Thyroid gland (tissue), 4 donors: ENCODE measurements at regions not wholly inside any gene's neighbourhood (a gene's known extent, or its start where the extent isn't known, plus 50 kb on each side); places are given as distances from the start of the nearest gene placed in this dataset.
"Not testable (repeated sequence)": the region's sequence is repeated elsewhere in the genome, so short reads cannot be mapped to it uniquely, and the experiment has no call there.

ENCODE experiments used
- DNase-seq, 2 donors: peaks; one replicate each; pipeline ENCODE4 v3.0.0-alpha.2; 2019
- H3K27ac ChIP-seq, 3 donors: fragments of 200-600 bp; sonication (generic); 1 replicate in 2 of 3; 2 replicates in 1 of 3; pipeline ENCODE4 v1.5.1; 2016 to 2019; ENCODE audit warnings: mild to moderate bottlenecking in 1 of 3, moderate library complexity in 1 of 3
- H3K27me3 ChIP-seq: fragments of 200-600 bp; sonication (generic); one replicate; pipeline ENCODE4 v1.5.1; 2019
- H3K36me3 ChIP-seq, 2 donors: fragments of 200-600 bp; sonication (generic); one replicate each; pipeline ENCODE4 v1.5.1; 2016 to 2019
- H3K4me1 ChIP-seq, 2 donors: fragments of 200-600 bp; sonication (generic); one replicate each; pipeline ENCODE4 v1.5.1; 2017 to 2019
- H3K4me3 ChIP-seq, 3 donors: fragments of 200-600 bp; sonication (generic); replicated peaks in 1 of 3; 1 replicate in 2 of 3; 2 replicates in 1 of 3; pipeline ENCODE4 v1.5.1; 2016; ENCODE audit warnings: mild to moderate bottlenecking in 1 of 3
- H3K9me3 ChIP-seq: fragments of 200-600 bp; sonication (generic); one replicate; pipeline ENCODE4 v1.5.1; 2017
- WGBS, 2 donors: methylation state at CpG; one replicate each; pipeline ENCODE4 v1.1.5; 2017; 5-methylcytosine and 5-hydroxymethylcytosine counted together
- intact Hi-C: fragments of 100-400 bp; cut with DNase I; formaldehyde crosslinking; loops from one replicate; pipeline ENCODE4 v1.15.1; 2023

DNA sequence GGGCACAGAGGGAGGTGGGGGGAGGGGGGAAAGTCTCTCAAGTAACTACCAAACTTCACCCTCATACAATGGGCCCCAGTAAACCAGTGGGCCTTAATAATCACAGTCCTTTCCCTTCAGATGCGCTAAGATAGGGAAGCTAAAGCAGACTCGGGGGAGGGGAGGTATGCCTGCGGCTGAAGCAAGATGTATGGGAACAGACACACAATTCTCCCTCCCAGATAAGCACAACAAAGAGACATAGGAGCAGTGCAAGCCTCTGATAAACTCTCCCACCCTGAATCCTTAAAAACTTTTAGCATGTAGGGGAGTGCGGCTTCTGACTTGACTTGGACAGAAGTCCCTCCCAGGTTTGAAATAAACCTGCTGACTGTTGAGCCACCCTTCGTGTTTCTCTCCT lies 54.7 kb downstream of the PROP1 start:
- H3K4me1 ChIP-seq, H3K4me3 ChIP-seq, H3K36me3 ChIP-seq, H3K9me3 ChIP-seq, H3K27me3 ChIP-seq, intact Hi-C loops, DNase-seq, H3K27ac ChIP-seq: not testable (repeated sequence)
- WGBS, 2 donors: 73 to 78% methylated on average over 5 of the region's 5 CpGs

DNA sequence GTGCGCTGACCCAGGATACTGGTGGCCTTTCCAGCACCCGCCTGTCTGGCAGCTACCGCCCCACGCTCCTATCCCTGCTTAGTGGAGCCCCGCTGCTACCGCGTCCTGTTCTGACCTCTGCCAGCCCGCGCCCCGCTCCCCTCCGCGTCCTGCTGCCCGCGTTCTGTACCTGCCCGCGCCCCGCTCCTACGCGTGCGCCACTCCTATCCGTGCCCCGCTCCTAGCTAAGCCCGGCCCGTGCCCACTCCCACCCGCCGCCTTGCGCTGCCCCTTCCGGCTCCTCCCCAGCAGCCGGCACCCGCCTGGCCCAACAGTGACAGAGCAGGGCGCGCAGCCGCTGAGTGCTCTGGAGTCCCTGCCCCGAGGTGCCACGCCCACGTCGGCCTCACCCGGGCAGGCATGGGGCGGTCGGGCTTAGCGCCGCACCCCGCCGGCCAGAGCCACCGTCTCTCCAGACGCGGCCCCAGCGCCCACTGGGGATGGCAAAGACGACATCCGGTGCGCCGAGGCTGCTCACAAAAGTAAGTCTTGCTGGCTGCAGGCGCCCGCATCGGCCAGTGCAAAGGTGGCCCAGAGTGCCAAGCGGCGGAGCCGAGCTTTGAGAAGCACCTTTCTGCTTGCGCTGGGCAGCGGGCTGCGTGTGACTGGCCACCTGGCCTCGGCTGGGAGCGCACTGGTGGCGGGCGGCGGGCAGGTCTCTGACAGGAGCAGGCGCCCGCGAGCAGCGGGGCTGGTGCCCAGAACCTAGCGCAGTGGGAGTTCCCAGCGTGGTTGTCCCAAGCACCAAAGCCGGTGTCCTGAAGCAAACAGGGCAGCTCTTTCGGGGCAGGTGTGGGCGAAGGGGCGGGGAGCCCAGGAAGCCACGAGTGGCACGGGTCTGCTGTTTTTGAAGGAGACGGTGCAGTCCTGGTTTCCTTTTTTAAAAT lies 56.5 kb downstream of the PROP1 start:
- H3K4me3 ChIP-seq: peak overlapping the region in 1 of 3 donors; percentile 28
- H3K9me3 ChIP-seq, H3K36me3 ChIP-seq, H3K4me1 ChIP-seq, H3K27ac ChIP-seq, H3K27me3 ChIP-seq, intact Hi-C loops: not testable (repeated sequence)
- DNase-seq: peak; percentile 66 to 69
- 19% methylated on average over 2 of the region's 79 CpGs; no CpG with 5 or more reads in 1 of the 2 donors for WGBS, 2 donors

DNA sequence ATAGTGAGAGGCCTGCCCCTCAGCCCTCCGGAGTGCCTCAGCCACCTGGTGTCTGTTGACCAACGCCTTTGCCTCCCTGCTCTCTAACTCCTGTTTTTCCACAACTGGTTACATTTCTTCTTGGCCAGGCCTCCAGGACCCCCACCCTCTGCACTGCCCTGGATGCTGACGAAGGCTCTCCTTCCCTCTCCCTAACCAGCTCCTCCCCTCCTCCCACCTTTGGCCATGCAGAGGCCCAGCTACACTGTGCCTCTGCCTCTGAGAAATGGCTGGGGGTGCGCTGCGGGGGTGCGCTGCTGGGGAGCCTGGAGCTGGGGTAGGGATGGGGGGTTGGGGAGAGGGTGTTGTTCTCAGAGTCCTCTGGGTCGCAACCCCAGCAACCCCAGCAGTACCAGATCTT lies 57.3 kb downstream of the PROP1 start:
- DNase-seq, H3K27me3 ChIP-seq, H3K9me3 ChIP-seq, intact Hi-C loops, H3K36me3 ChIP-seq, H3K4me1 ChIP-seq, H3K27ac ChIP-seq: not testable (repeated sequence)
- H3K4me3 ChIP-seq: peak overlapping the region in 1 of 3 donors; percentile 28
- 29 to 35% methylated on average over 5 to 6 of the region's 7 CpGs for WGBS, 2 donors

DNA sequence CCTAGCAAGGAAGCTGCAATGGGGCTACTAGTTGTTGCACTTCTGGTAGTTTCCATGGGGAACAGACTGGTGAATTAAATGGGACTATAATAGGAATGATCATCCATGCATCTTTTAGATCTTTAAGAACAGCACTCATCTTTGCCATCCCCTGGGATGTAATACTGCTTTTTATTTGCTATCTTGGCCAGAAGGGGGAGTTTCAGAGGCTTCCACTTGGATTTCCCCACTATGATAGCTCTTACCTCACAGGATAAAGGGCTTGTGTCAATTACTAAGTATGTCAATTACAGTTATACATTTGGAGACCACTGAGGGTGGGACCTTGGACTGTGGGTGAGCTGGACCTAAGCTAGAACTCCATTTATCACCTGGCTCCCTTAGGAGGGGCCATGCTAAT lies 61.8 kb downstream of the PROP1 start:
- intact Hi-C loops, H3K9me3 ChIP-seq, H3K27me3 ChIP-seq, H3K27ac ChIP-seq, DNase-seq, H3K4me3 ChIP-seq, H3K36me3 ChIP-seq, H3K4me1 ChIP-seq: not testable (repeated sequence)

DNA sequence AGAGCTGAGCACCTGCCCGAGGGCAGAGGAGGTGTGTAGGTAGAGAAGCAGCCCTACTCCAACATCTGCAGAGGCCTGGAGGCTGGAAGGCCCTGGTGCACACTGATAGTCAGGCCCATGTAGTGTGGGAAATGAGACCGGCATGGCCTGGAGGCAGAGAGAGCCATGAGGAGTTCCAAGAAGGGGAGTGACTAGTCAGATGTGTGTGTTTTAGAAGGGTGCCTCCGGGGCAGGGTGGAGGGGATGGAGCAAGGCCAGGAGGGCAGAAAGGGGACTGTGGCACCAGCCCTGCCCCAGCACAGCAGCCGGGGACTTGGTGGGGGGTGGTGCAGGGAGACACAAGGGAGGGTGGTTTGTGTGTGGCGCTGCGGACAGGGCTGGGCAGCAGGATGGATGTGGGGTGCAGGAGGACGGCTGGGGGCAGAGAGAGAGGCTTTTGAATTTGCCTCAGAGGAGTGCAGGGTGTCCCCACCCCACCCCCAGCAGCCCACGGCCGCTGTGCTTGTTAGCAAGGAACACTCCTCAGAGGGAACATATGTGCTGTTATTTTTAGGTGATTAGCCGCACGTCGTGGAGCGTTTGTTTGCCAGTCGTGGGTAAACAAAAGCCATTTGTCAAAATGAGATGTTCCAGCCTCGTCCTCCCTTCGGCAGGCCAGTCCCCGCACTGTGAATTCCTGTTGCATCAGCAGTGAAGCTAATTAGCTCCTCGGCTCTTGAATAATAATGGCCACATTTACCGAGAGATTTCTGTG lies 65.6 kb downstream of the PROP1 start:
- DNase-seq, H3K36me3 ChIP-seq, H3K4me3 ChIP-seq, H3K27me3 ChIP-seq, H3K27ac ChIP-seq, H3K9me3 ChIP-seq, H3K4me1 ChIP-seq, intact Hi-C loops: not testable (repeated sequence)
- WGBS, 2 donors: 41 to 60% methylated on average over 18 of the region's 19 CpGs

DNA sequence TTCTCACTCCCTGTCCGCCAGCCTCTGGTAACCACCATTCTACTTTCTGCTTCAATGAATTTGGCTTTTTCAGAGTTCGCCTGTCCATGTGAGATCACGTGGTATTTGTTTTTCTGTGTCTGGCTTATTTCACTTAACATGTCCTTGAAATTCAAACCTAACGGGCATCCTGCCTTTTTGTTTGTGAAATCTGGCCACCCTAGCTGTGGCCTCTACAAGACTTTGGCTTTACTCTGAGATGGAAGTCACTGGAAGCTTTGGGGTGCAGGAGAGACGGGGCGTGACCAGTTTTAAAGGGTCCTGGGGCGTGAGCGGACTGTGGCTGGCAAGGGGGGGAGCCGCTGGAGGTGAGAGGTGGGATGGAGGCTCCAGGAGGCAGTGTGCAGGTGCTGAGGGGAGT lies 66.4 kb downstream of the PROP1 start:
- H3K36me3 ChIP-seq, H3K27me3 ChIP-seq, intact Hi-C loops, H3K27ac ChIP-seq, H3K4me1 ChIP-seq, DNase-seq, H3K4me3 ChIP-seq, H3K9me3 ChIP-seq: not testable (repeated sequence)
- no CpG with 5 or more reads among the region's 9 CpGs for WGBS, 2 donors

DNA sequence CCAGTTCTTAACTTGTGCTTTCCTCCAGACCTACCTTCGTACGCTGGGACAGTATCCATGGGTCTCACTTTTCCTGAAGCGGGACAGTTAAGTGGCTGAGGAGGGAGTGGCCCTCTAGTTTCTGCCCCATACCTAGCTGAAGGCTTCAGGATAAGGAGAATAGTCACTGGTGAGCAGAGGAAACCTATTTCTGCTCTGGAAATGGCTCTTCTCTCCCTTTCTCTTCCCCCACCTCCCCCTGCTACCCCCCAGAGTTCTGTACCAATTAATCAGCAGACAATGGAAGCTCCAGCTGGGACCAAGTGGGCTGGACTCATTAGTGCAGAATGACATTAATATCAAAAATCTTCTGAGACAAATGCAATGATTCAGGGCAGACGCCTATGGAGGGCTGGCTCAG lies 68.5 kb downstream of the PROP1 start:
- DNase-seq, H3K27me3 ChIP-seq, H3K4me1 ChIP-seq, H3K4me3 ChIP-seq, H3K36me3 ChIP-seq, H3K9me3 ChIP-seq, intact Hi-C loops, H3K27ac ChIP-seq: not testable (repeated sequence)
- no CpG with 5 or more reads among the region's 4 CpGs for WGBS, 2 donors

DNA sequence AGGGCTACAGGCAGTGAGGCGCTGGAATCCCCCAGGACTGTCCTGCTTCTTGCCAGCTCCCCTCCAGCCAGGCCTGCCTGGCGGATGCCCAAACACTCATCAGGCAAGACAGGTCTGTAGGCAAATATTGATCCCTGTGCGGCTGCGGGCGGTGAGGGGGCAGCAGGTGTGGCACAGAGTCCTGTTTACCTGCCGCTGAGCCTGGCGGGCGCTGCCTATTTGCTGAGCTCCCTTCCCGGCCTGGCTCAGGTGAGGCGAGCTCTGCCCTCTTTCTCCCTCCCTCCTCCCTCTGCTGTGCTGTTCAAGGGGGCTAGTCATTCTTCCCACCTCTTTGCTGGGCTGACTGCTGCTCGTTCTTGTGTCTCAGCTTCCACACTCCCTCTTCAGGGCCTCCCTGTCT lies 71.5 kb downstream of the PROP1 start:
- H3K4me3 ChIP-seq, intact Hi-C loops, DNase-seq, H3K9me3 ChIP-seq, H3K4me1 ChIP-seq, H3K27me3 ChIP-seq, H3K36me3 ChIP-seq, H3K27ac ChIP-seq: not testable (repeated sequence)
- WGBS, 2 donors: no CpG with 5 or more reads among the region's 11 CpGs

DNA sequence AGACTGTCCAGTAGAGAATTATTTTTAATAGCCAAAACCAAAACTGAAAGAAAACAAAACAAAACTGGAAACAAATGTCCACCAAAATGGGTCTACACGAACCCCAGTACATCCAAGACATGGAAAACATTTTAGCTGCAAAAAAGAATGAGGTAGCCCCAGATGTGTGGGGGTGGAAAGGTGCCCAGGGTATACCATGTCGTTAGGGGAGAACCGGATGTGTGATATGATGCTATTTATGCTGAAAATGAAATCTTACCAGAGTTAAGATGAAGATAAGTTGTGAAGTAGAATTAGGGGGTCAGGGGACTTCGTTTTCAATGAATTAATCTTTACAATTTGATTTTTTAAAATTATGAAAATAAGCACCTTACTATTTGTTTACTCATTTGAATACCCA lies 72.2 kb downstream of the PROP1 start:
- intact Hi-C loops, H3K27ac ChIP-seq, H3K4me3 ChIP-seq, H3K9me3 ChIP-seq, H3K27me3 ChIP-seq, H3K4me1 ChIP-seq, DNase-seq, H3K36me3 ChIP-seq: not testable (repeated sequence)
- 50 to 55% methylated on average over 3 of the region's 4 CpGs for WGBS, 2 donors

DNA sequence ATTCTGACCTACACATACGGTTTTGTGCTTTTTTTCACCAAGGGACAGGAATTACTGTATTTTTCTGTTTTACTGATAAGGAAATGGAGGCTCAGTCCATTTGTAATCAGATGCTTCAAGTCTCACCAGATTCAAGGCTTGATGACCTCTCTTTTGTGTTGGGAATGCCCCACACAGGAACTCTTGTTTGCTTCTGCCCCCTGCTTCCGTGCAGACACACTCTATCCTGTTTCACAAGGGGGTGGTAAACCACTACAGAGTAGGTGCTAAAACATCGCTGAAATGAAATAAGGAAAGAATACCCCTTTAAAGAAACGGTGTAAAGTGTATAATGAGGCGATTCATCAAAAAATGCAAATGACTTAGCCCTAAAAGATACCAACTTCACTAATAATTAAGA lies 72.9 kb downstream of the PROP1 start:
- H3K9me3 ChIP-seq, H3K36me3 ChIP-seq, DNase-seq, H3K4me3 ChIP-seq, intact Hi-C loops, H3K27me3 ChIP-seq, H3K27ac ChIP-seq, H3K4me1 ChIP-seq: not testable (repeated sequence)
- 77 to 86% methylated on average over 4 of the region's 5 CpGs for WGBS, 2 donors

DNA sequence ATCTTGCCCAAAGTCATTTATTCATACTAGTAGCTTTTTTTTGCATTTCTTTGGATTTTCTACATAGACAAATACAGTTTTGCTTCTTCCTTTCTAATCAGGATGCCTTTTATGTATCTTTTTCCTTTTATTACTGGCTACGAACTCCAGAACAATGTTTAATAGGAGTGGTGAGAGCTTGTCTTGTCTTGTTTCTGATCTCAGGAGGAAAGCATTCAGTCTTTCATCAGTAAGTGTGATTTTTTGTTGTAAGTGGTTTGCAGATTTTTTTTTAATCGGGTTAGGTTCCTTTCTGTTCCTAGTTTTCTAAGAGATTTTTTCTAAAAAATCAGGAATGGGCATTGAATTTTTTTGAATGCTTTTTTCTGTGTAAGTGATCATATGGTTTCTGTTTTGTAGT lies 86.8 kb downstream of the PROP1 start:
- 86 to 90% methylated on average over 2 of the region's 2 CpGs for WGBS, 2 donors

DNA sequence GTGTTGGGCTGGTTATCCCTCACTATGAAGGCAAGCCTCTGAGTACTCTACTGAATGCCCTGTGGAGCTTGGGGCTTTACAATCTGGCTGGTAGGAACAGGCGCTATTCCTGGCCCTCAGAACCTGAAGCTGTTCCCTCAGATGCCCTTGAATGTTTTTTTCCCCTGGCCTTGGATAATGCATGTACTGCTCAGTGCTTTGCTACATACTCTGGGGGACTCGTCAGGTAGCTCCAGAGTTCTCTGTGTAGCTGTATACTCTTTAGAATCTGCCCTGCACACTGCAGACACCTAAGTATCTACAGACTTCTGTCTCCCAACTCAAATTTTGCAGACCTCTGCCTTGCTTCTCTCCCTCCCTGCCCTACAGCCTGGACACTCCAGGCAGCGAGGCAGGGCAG lies 93.2 kb downstream of the PROP1 start:
- H3K27ac ChIP-seq, H3K27me3 ChIP-seq, H3K36me3 ChIP-seq, H3K4me1 ChIP-seq, H3K4me3 ChIP-seq, DNase-seq, intact Hi-C loops, H3K9me3 ChIP-seq: not testable (repeated sequence)
- no CpG with 5 or more reads among the region's 3 CpGs for WGBS, 2 donors

More for the DNA sequence above, 86.8 kb downstream of the PROP1 start:
- H3K4me1 ChIP-seq, H3K27ac ChIP-seq, DNase-seq, intact Hi-C loops, H3K9me3 ChIP-seq, H3K4me3 ChIP-seq, H3K27me3 ChIP-seq, H3K36me3 ChIP-seq: not testable (repeated sequence)

DNA sequence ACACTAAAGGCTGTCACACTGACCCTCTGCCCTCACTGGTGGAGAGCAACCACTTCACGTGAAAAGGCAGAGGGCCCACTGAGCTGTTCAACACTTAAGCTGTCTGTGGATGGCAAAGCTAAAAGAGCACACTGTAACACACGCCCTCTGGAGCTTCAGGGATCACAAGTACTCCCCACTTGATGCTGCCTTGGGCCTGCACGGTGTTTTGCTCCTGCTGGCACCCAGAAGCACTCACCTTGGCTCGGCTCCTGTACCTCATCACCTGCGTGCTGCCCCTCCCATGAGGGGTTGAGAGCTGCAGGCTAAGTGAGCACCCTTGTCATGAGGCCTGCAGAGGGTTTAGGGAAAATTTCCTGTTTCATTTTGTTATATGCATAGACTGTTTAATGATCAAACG lies 96.0 kb downstream of the PROP1 start:
- H3K4me1 ChIP-seq, H3K27me3 ChIP-seq, H3K36me3 ChIP-seq, H3K9me3 ChIP-seq, intact Hi-C loops, H3K4me3 ChIP-seq: not testable (repeated sequence)
- WGBS, 2 donors: no CpG with 5 or more reads among the region's 6 CpGs
- peak; percentile 68 to 78 for DNase-seq
- H3K27ac ChIP-seq: peak overlapping the region in 2 of 3 donors; percentile 45 to 69
